ENCODE measurements at regions not wholly inside any gene's neighbourhood (a gene's known extent, or its start where the extent isn't known, plus 50 kb on each side); places are given as distances from the start of the nearest gene placed in this dataset.

- no peak for DNase-seq (ENCODE audit: low spot score)
Measured at GRCh38 chr1:4086921-4087320, 186.8 kb upstream of the C1orf174 start.

GRCh38 chr1:4087530-4088420, 187.7 kb upstream of the C1orf174 start:
- in situ Hi-C loops (cut with MboI; ENCODE audit: low pct_unique_long_range_greater_than_20kb, low sequenced_read_pairs, unreplicated experiment): no loop called here
- no peak for DNase-seq (ENCODE audit: low spot score)
- TF ChIP-seq CTCF (IDR thresholded peaks at IDR 0.05; ENCODE audit: extremely low read depth, insufficient read depth, missing control alignments): no peak

More at GRCh38 chr1:4086921-4087320, 186.8 kb upstream of the C1orf174 start:
- TF ChIP-seq CTCF (IDR thresholded peaks at IDR 0.05; ENCODE audit: extremely low read depth, insufficient read depth, missing control alignments): no peak
- in situ Hi-C loops (cut with MboI; ENCODE audit: low pct_unique_long_range_greater_than_20kb, low sequenced_read_pairs, unreplicated experiment): no loop called here

- in situ Hi-C loops (cut with MboI; ENCODE audit: low pct_unique_long_range_greater_than_20kb, low sequenced_read_pairs, unreplicated experiment): no loop called here
- no peak for DNase-seq (ENCODE audit: low spot score)
- TF ChIP-seq CTCF (IDR thresholded peaks at IDR 0.05; ENCODE audit: extremely low read depth, insufficient read depth, missing control alignments): no peak
Measured at GRCh38 chr1:4088676-4089075, 188.6 kb upstream of the C1orf174 start.

GRCh38 chr1:4089421-4090175, 189.5 kb upstream of the C1orf174 start:
- in situ Hi-C loops (cut with MboI; ENCODE audit: low pct_unique_long_range_greater_than_20kb, low sequenced_read_pairs, unreplicated experiment): no loop called here
- no peak for TF ChIP-seq CTCF (IDR thresholded peaks at IDR 0.05; ENCODE audit: extremely low read depth, insufficient read depth, missing control alignments)
- DNase-seq (ENCODE audit: low spot score): no peak

GRCh38 chr1:4090556-4090955, 190.5 kb upstream of the C1orf174 start:
- in situ Hi-C loops (cut with MboI; ENCODE audit: low pct_unique_long_range_greater_than_20kb, low sequenced_read_pairs, unreplicated experiment): no loop called here
- TF ChIP-seq CTCF (IDR thresholded peaks at IDR 0.05; ENCODE audit: extremely low read depth, insufficient read depth, missing control alignments): no peak
- no peak for DNase-seq (ENCODE audit: low spot score)

GRCh38 chr1:4090976-4091660, 191.0 kb upstream of the C1orf174 start:
- no peak for TF ChIP-seq CTCF (IDR thresholded peaks at IDR 0.05; ENCODE audit: extremely low read depth, insufficient read depth, missing control alignments)
- DNase-seq (ENCODE audit: low spot score): no peak
- in situ Hi-C loops (cut with MboI; ENCODE audit: low pct_unique_long_range_greater_than_20kb, low sequenced_read_pairs, unreplicated experiment): no loop called here
